Spleen (tissue), 11 donors: ENCODE measurements at regions not wholly inside any gene's neighbourhood (a gene's known extent, or its start where the extent isn't known, plus 50 kb on each side); places are given as distances from the start of the nearest gene placed in this dataset.

Experiments
- DNase-seq: peaks from one replicate; pipeline ENCODE4 v3.0.0-alpha.2; 2020
- H3K27ac ChIP-seq, 8 donors: fragments of 200-600 bp; sonication (generic) in 7 of 8; 1 replicate in 4 of 8; 2 replicates in 4 of 8; pipeline versions ENCODE4 v1.5.0 to v1.8.0; 2016 to 2021; ENCODE audit warnings: inconsistent platforms in 4 of 8, mild to moderate bottlenecking in 4 of 8, moderate library complexity in 1 of 8
- H3K27me3 ChIP-seq, 7 donors: fragments of 200-600 bp; sonication (generic) in 6 of 7; replicated peaks in 1 of 7; 1 replicate in 4 of 7; 2 replicates in 3 of 7; pipeline versions ENCODE4 v1.5.0 to v1.8.0; 2016 to 2021; ENCODE audit warnings: inconsistent platforms in 3 of 7, mild to moderate bottlenecking in 1 of 7
- H3K36me3 ChIP-seq, 6 donors: fragments of 200-600 bp; sonication (generic) in 5 of 6; 1 replicate in 4 of 6; 2 replicates in 2 of 6; pipeline versions ENCODE4 v1.5.0 to v1.8.0; 2016 to 2021; ENCODE audit warnings: inconsistent platforms in 2 of 6
- H3K4me1 ChIP-seq, 6 donors: fragments of 200-600 bp; sonication (generic) in 5 of 6; 1 replicate in 3 of 6; 2 replicates in 3 of 6; pipeline versions ENCODE4 v1.5.0 to v1.8.0; 2016 to 2021; ENCODE audit warnings: inconsistent platforms in 3 of 6
- H3K4me3 ChIP-seq, 8 donors: fragments of 200-600 bp; sonication (generic) in 7 of 8; 1 replicate in 4 of 8; 2 replicates in 4 of 8; pipeline versions ENCODE4 v1.5.0 to v1.8.0; 2016 to 2021; ENCODE audit warnings: inconsistent platforms in 4 of 8, mild to moderate bottlenecking in 4 of 8, moderate library complexity in 2 of 8
- H3K9me3 ChIP-seq, 8 donors: fragments of 200-600 bp; sonication (generic) in 7 of 8; 1 replicate in 4 of 8; 2 replicates in 4 of 8; pipeline versions ENCODE4 v1.5.0 to v1.8.0; 2016 to 2021; ENCODE audit warnings: inconsistent platforms in 4 of 8
- POLR2A ChIP-seq, 3 donors: fragments of 450-650 bp; IDR thresholded peaks; one replicate each; pipeline ENCODE4 v1.5.1; 2017; ENCODE audit warnings: antibody characterized with exemption in 3 of 3, mild to moderate bottlenecking in 1 of 3
- POLR2AphosphoS5 ChIP-seq, 3 donors: sonication (generic); formaldehyde crosslinking; IDR thresholded peaks; one replicate each; pipeline ENCODE4 v1.5.1; 2017; ENCODE audit warnings: antibody characterized with exemption in 3 of 3
- WGBS, 5 donors: extraction: QIAGEN DNeasy Blood & Tissue Kit in 3 of 5; methylation state at CpG; one replicate each; pipeline versions ENCODE4 v1.1.5 to v1.1.7; 2013 to 2018; 5-methylcytosine and 5-hydroxymethylcytosine counted together
- intact Hi-C: fragments of 100-400 bp; cut with DNase I; formaldehyde crosslinking; loops from one replicate; pipeline ENCODE4 v1.15.0; 2023; ENCODE audit warnings: low total_unique reads
- TF ChIP-seq, protein P1 (sequence below), 11 experiments: fragments of 200-600 bp in 7 of 11; fragments of 450-650 bp in 4 of 11; sonication (generic) in 4 of 11; IDR thresholded peaks in 8 of 11; conservative IDR thresholded peaks in 3 of 11; 1 replicate in 7 of 11; 2 replicates in 4 of 11; pipeline versions ENCODE4 v1.4.0 to v1.8.0; 2016 to 2021; ENCODE audit warnings: antibody characterized with exemption in 11 of 11, inconsistent platforms in 4 of 11, mild to moderate bottlenecking in 1 of 11
- donor health status: healthy with polysubstance abuse.
- donor health status: DM: no; HTN: no; CAD: no; lungs with moderate emphysema.
- donor health status: DM: no; HTN: no; CAD: no.
- donor health status: Bipolar disorder and iron deficiency.
- donor health status: healthy.
- donor health status: DM: no; HTN: no; CAD: no.
- donor health status: DM: yes; HTN: yes; CAD: no.

DNA sequence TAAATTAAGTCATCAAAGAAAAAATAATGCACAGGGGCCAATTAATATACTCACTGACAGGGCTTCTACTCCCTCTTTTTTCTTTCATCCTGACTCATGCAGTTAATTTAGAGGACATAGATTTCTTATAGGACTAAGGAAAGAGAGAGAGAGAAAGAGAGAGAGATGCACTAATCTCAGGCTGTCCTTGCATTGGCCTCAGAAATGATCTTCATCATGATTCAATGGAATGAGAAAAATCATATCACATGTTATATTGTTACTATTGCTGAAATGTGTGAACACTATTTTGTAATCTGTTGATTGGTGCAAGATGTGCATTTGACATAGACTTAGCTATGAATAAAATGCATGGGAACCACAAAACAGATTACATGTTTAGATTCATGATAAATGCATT lies 608.3 kb upstream of the NUDT12 start:
- no peaks in the 10 kb centered on the region for H3K27me3 ChIP-seq
- no peak for DNase-seq
- H3K9me3 ChIP-seq, result no peaks in the 10 kb centered on the region
- no peaks in the 10 kb centered on the region for H3K36me3 ChIP-seq
- no peak overlapping the region for H3K4me3 ChIP-seq
- TF ChIP-seq, protein P1, sequence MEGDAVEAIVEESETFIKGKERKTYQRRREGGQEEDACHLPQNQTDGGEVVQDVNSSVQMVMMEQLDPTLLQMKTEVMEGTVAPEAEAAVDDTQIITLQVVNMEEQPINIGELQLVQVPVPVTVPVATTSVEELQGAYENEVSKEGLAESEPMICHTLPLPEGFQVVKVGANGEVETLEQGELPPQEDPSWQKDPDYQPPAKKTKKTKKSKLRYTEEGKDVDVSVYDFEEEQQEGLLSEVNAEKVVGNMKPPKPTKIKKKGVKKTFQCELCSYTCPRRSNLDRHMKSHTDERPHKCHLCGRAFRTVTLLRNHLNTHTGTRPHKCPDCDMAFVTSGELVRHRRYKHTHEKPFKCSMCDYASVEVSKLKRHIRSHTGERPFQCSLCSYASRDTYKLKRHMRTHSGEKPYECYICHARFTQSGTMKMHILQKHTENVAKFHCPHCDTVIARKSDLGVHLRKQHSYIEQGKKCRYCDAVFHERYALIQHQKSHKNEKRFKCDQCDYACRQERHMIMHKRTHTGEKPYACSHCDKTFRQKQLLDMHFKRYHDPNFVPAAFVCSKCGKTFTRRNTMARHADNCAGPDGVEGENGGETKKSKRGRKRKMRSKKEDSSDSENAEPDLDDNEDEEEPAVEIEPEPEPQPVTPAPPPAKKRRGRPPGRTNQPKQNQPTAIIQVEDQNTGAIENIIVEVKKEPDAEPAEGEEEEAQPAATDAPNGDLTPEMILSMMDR (IDR thresholded peaks at IDR 0.05 in 8 of 11, conservative IDR thresholded peaks at IDR 0.05 in 3 of 11), result no peak
- TF ChIP-seq POLR2AphosphoS5 (IDR thresholded peaks at IDR 0.05) (no peak), POLR2A (IDR thresholded peaks at IDR 0.05) (no peak)
- no peak overlapping the region for H3K27ac ChIP-seq
- intact Hi-C loops, result no loop called here
- H3K4me1 ChIP-seq, result no peaks in the 10 kb centered on the region

DNA sequence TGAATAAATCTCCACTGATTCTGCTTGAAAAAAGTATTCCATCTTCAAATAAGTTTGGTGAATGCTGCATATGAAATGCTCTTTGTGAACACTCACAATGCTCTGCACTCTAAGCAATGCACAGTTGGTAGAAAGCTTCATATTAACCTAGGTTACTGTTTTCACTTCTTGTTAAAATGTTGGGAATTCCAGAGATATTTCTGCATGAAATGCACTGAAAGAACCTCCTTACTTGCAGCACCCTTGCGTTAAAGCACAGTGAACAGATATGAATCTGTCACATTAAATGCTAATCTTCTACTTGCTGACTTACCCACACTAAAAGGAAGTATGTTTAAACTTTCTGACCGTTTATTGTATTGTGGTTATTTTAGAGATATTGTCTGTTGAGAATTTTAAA lies 584.1 kb upstream of the NUDT12 start:
- H3K36me3 ChIP-seq, result no peaks in the 10 kb centered on the region
- no peak overlapping the region for H3K27ac ChIP-seq
- WGBS, 5 donors, result 21 to 48% (median 38%) methylated on average over 2 of the region's 2 CpGs
- TF ChIP-seq POLR2AphosphoS5 (IDR thresholded peaks at IDR 0.05), result no peak
- TF ChIP-seq, protein P1 (IDR thresholded peaks at IDR 0.05 in 8 of 11, conservative IDR thresholded peaks at IDR 0.05 in 3 of 11), result no peak
- no peak for TF ChIP-seq POLR2A (IDR thresholded peaks at IDR 0.05)
- H3K27me3 ChIP-seq, result no peaks in the 10 kb centered on the region
- intact Hi-C loops, result no loop called here
- no peak for DNase-seq
- no peak overlapping the region for H3K4me3 ChIP-seq
- H3K4me1 ChIP-seq, result no peaks in the 10 kb centered on the region
- peaks cover 0 to 11% (median 0%) of the 10 kb centered on the region in 8 donors for H3K9me3 ChIP-seq

DNA sequence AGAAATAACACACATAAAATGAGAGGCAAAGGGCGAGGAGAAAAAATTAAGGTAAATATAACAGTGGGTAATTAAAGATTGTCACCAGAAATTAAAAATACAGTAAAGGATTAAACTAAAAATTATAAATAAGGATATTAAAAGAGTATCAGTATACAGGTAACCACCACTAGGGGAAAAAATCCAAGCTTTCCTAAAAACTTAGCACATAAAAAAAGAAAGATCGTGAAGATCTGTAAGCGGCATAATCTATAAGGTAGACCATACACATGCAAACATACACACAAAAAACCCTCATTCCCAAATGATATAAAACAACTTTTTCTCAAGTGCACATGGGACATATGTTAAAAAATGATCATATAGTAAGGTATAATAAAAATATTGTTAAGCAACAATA lies 577.3 kb upstream of the NUDT12 start:
- Histone ChIP-seq H3K36me3 (no peaks in the 10 kb centered on the region), H3K9me3 (peaks cover 0 to 16% (median 3%) of the 10 kb centered on the region in 8 donors), H3K4me3 (no peak overlapping the region), H3K27me3 (no peaks in the 10 kb centered on the region), H3K27ac (no peak overlapping the region), H3K4me1 (no peaks in the 10 kb centered on the region)
- WGBS, 5 donors, result 79 to 91% (median 89%) methylated on average over 3 of the region's 3 CpGs
- no peak for DNase-seq
- TF ChIP-seq, protein P1 (IDR thresholded peaks at IDR 0.05 in 8 of 11, conservative IDR thresholded peaks at IDR 0.05 in 3 of 11), result no peak
- TF ChIP-seq POLR2A (IDR thresholded peaks at IDR 0.05), result no peak
- TF ChIP-seq POLR2AphosphoS5 (IDR thresholded peaks at IDR 0.05), result no peak
- intact Hi-C loops, result no loop called here

DNA sequence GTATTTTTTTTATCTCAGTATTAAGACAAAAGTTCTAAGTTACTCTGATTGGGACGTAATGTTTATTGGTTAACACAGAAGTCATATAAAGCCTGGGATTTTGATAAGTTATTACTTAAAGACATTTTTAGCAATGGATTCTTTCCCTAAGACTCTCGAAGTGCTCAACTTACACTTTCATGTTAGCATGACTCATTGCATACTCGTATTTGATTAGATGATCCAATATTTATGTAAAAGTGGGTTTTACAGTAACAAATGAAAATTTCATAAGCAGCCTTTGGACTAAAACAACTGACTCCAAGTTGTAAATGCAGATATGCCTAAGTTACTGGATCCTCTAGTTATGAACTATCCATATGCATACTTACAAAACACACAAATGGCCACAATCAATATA lies 567.7 kb upstream of the NUDT12 start:
- H3K4me1 ChIP-seq, result no peaks in the 10 kb centered on the region
- TF ChIP-seq, protein P1 (IDR thresholded peaks at IDR 0.05 in 8 of 11, conservative IDR thresholded peaks at IDR 0.05 in 3 of 11), result no peak
- TF ChIP-seq POLR2AphosphoS5 (IDR thresholded peaks at IDR 0.05) (no peak), POLR2A (IDR thresholded peaks at IDR 0.05) (no peak)
- WGBS, 5 donors, result 75 to 89% (median 76%) methylated on average over 3 of the region's 3 CpGs
- H3K27ac ChIP-seq, result no peak overlapping the region
- H3K9me3 ChIP-seq, result peaks cover 0 to 26% (median 16%) of the 10 kb centered on the region in 8 donors
- intact Hi-C loops, result no loop called here
- no peak for DNase-seq
- H3K4me3 ChIP-seq, result no peak overlapping the region
- H3K27me3 ChIP-seq, result no peaks in the 10 kb centered on the region
- H3K36me3 ChIP-seq, result no peaks in the 10 kb centered on the region
